Ovary (tissue), 3 donors: ENCODE measurements at regions not wholly inside any gene's neighbourhood (a gene's known extent, or its start where the extent isn't known, plus 50 kb on each side); places are given as distances from the start of the nearest gene placed in this dataset.

Experiments
- CTCF ChIP-seq, 3 donors: fragments of 450-650 bp in 2 of 3; fragments of 200-600 bp in 1 of 3; IDR thresholded peaks; one replicate each; pipeline versions ENCODE4 v1.5.1 to v1.8.0; 2016 to 2022; ENCODE audit warnings: antibody characterized with exemption in 3 of 3, mild to moderate bottlenecking in 1 of 3
- EP300 ChIP-seq: sonication (generic); formaldehyde crosslinking; IDR thresholded peaks from one replicate; pipeline ENCODE4 v1.6.1; 2017; ENCODE audit warnings: antibody characterized with exemption
- POLR2A ChIP-seq: fragments of 450-650 bp; IDR thresholded peaks from one replicate; pipeline ENCODE4 v1.6.1; 2017; ENCODE audit warnings: antibody characterized with exemption, mild to moderate bottlenecking, moderate library complexity
- donor health status: DM: no; HTN: no; CAD: no.

- no peak for TF ChIP-seq CTCF (IDR thresholded peaks at IDR 0.05)
- TF ChIP-seq POLR2A: no peak
- no peak for TF ChIP-seq EP300
Measured at GRCh38 chr4:132694775-132695174, 454.3 kb upstream of the PCDH10 start.
